GM23338 (cell line): ENCODE measurements at regions not wholly inside any gene's neighbourhood (a gene's known extent, or its start where the extent isn't known, plus 50 kb on each side); places are given as distances from the start of the nearest gene placed in this dataset.

Experiments used
- ATAC-seq: fragments of 200-7000 bp; cut with Tn5 transposase; 3 replicates; pipeline ENCODE4 v1.9.1; 2020
- DNase-seq: peaks from one replicate; pipeline ENCODE4 v3.0.0-alpha.2; 2015; ENCODE audit warnings: low spot score
- H2AFZ ChIP-seq: fragments of 200-600 bp; sonication (generic); 2 replicates; pipeline ENCODE4 v1.8.0; 2016; ENCODE audit warnings: antibody characterized with exemption, mild to moderate bottlenecking, moderate library complexity
- H3F3A ChIP-seq: fragments of 200-600 bp; sonication (generic); replicated peaks from 2 replicates; pipeline ENCODE4 v1.8.0; 2017; ENCODE audit warnings: antibody characterized with exemption, mixed run types, low read depth
- H3K27ac ChIP-seq: fragments of 200-600 bp; sonication (generic); 2 replicates; pipeline ENCODE4 v1.6.1; 2016; ENCODE audit warnings: low read depth
- H3K27me3 ChIP-seq: fragments of 200-600 bp; sonication (generic); 2 replicates; pipeline ENCODE4 v1.8.0; 2016; ENCODE audit warnings: mild to moderate bottlenecking, mixed run types, moderate library complexity; ENCODE audit not compliant: insufficient read depth
- H3K36me3 ChIP-seq: fragments of 200-600 bp; sonication (generic); 2 replicates; pipeline ENCODE4 v1.8.0; 2016; ENCODE audit warnings: mild to moderate bottlenecking; ENCODE audit not compliant: insufficient read depth
- H3K4me1 ChIP-seq: fragments of 200-600 bp; sonication (generic); 2 replicates; pipeline ENCODE4 v1.8.0; 2016; ENCODE audit warnings: mild to moderate bottlenecking, moderate library complexity; ENCODE audit not compliant: insufficient read depth
- H3K4me2 ChIP-seq: fragments of 200-600 bp; sonication (generic); 2 replicates; pipeline ENCODE4 v1.7.1; 2017; ENCODE audit warnings: mixed run types
- H3K4me3 ChIP-seq: fragments of 200-600 bp; sonication (generic); 2 replicates; pipeline ENCODE4 v1.6.1; 2016; ENCODE audit warnings: mixed run types
- H3K79me2 ChIP-seq: fragments of 200-600 bp; sonication (generic); replicated peaks from 2 replicates; pipeline ENCODE4 v1.8.0; 2017; ENCODE audit warnings: mild to moderate bottlenecking; ENCODE audit not compliant: insufficient read depth
- H3K9me2 ChIP-seq: fragments of 200-600 bp; sonication (generic); 2 replicates; pipeline ENCODE4 v1.8.0; 2017; ENCODE audit not compliant: insufficient read depth
- H4K20me1 ChIP-seq: fragments of 200-600 bp; sonication (generic); replicated peaks from 2 replicates; pipeline ENCODE4 v1.8.0; 2017; ENCODE audit warnings: mild to moderate bottlenecking; ENCODE audit not compliant: insufficient read depth
- H3K27ac Mint-ChIP-seq: 2 replicates; pipeline ENCODE4 v1.8.0; 2020; ENCODE audit warnings: inconsistent platforms, mild to moderate bottlenecking, moderate library complexity, mixed read lengths
- H3K27me3 Mint-ChIP-seq: 3 replicates; pipeline ENCODE4 v1.8.0; 2022; ENCODE audit warnings: low read depth, mild to moderate bottlenecking, moderate library complexity, mixed read lengths, inconsistent platforms; ENCODE audit not compliant: insufficient read depth, poor library complexity
- H3K36me3 Mint-ChIP-seq: 3 replicates; pipeline ENCODE4 v1.8.0; 2021; ENCODE audit warnings: low read depth, mild to moderate bottlenecking, inconsistent platforms, moderate library complexity, mixed read lengths
- H3K4me1 Mint-ChIP-seq: 3 replicates; pipeline ENCODE4 v1.8.0; 2020; ENCODE audit warnings: mild to moderate bottlenecking, inconsistent platforms, mixed read lengths
- H3K4me3 Mint-ChIP-seq: 3 replicates; pipeline ENCODE4 v1.8.0; 2021; ENCODE audit warnings: moderate library complexity, mild to moderate bottlenecking, inconsistent platforms, mixed read lengths
- H3K9me3 Mint-ChIP-seq: 3 replicates; pipeline ENCODE4 v1.8.0; 2020; ENCODE audit warnings: moderate library complexity, mild to moderate bottlenecking, inconsistent platforms, mixed read lengths
- CREB1 ChIP-seq: fragments of 250-450 bp; sonication (Bioruptor Pico); IDR thresholded peaks from 2 replicates; pipeline ENCODE4 v1.5.0; 2020; ENCODE audit warnings: low read depth, mild to moderate bottlenecking, moderate library complexity
- CTCF ChIP-seq, 2 experiments: fragments of 200-600 bp in 1 of 2; sonication (generic) in 1 of 2; conservative IDR thresholded peaks; 2 replicates each; pipeline versions ENCODE4 v1.5.1 to v1.6.1; 2016 to 2017; ENCODE audit warnings: antibody characterized with exemption in 2 of 2, low read depth in 2 of 2, mild to moderate bottlenecking in 2 of 2, moderate library complexity in 1 of 2
- ETS1 ChIP-seq: IDR thresholded peaks from 2 replicates; pipeline ENCODE4 v1.6.1; 2016; ENCODE audit warnings: antibody characterized with exemption
- EZH2 ChIP-seq: fragments of 200-600 bp; sonication (generic); IDR thresholded peaks from one replicate; pipeline ENCODE4 v1.8.0; 2017; ENCODE audit warnings: antibody characterized with exemption, mild to moderate bottlenecking, low read depth; ENCODE audit not compliant: unreplicated experiment
- EZH2phosphoT487 ChIP-seq: fragments of 200-600 bp; sonication (generic); IDR thresholded peaks from one replicate; pipeline ENCODE4 v1.8.1; 2018; ENCODE audit warnings: antibody characterized with exemption; ENCODE audit not compliant: unreplicated experiment
- JUNB ChIP-seq: IDR thresholded peaks from one replicate; pipeline ENCODE4 v1.6.1; 2016; ENCODE audit warnings: antibody characterized with exemption; ENCODE audit not compliant: unreplicated experiment
- NANOG ChIP-seq: IDR thresholded peaks from 2 replicates; pipeline ENCODE4 v1.6.1; 2016; ENCODE audit warnings: antibody characterized with exemption, borderline replicate concordance
- POLR2AphosphoS5 ChIP-seq: IDR thresholded peaks from 2 replicates; pipeline ENCODE4 v1.6.1; 2016; ENCODE audit warnings: antibody characterized with exemption, low read depth
- REST ChIP-seq: IDR thresholded peaks from one replicate; pipeline ENCODE4 v1.6.1; 2018; ENCODE audit warnings: antibody characterized with exemption; ENCODE audit not compliant: unreplicated experiment
- STAT1 ChIP-seq: IDR thresholded peaks from one replicate; pipeline ENCODE4 v1.6.1; 2016; ENCODE audit warnings: antibody characterized with exemption; ENCODE audit not compliant: unreplicated experiment
- ZNF114 ChIP-seq: fragments of 250-450 bp; sonication (Bioruptor Pico); IDR thresholded peaks from 2 replicates; pipeline ENCODE4 v1.5.0; 2020; ENCODE audit warnings: mild to moderate bottlenecking, moderate library complexity
- ZNF331 ChIP-seq: fragments of 250-450 bp; sonication (Bioruptor Pico); IDR thresholded peaks from 2 replicates; pipeline ENCODE4 v1.5.0; 2020; ENCODE audit warnings: low read depth, mild to moderate bottlenecking, moderate library complexity
- ZNF462 ChIP-seq: fragments of 250-450 bp; sonication (Bioruptor Pico); IDR thresholded peaks from 2 replicates; pipeline ENCODE4 v1.5.0; 2020; ENCODE audit warnings: mild to moderate bottlenecking, moderate library complexity

GRCh38 chr5:54403885-54404416 is 51.5 kb upstream of the HSPB3 start:
- TF ChIP-seq CREB1 (CRISPR knock-in tag) = no peak
- no peak for TF ChIP-seq ETS1
- TF ChIP-seq ZNF331 (CRISPR knock-in tag) = no peak
- no peak for TF ChIP-seq JUNB
- TF ChIP-seq ZNF114 = no peak
- TF ChIP-seq EZH2 = no peak
- TF ChIP-seq ZNF462 (CRISPR knock-in tag) = no peak
- TF ChIP-seq EZH2phosphoT487 = no peak
- no peak for TF ChIP-seq STAT1
- TF ChIP-seq POLR2AphosphoS5 = no peak
- no peak for TF ChIP-seq NANOG
- TF ChIP-seq CTCF (conservative IDR thresholded peaks at IDR 0.05; ENCODE audit: low read depth in 2 of 2) = no peak
- no peak for TF ChIP-seq REST
- no peak overlapping the region for H3K4me2 ChIP-seq

More at GRCh38 chr5:54403885-54404416, 51.5 kb upstream of the HSPB3 start:
- H3K4me3 ChIP-seq = no peak overlapping the region
- peaks cover 7% of the 10 kb centered on the region for H3K4me1 ChIP-seq
- peaks cover 3% of the 10 kb centered on the region; the same call in 1 of the 2 replicates for H3K9me2 ChIP-seq
- H2AFZ ChIP-seq = no peak overlapping the region
- no peaks in the 10 kb centered on the region for H3K27me3 ChIP-seq
- H3K27ac ChIP-seq = no peak overlapping the region
- no peaks in the 10 kb centered on the region for H4K20me1 ChIP-seq
- no peak overlapping the region for H3K27ac Mint-ChIP-seq
- no peaks in the 10 kb centered on the region for H3K9me3 Mint-ChIP-seq
- no peak overlapping the region for H3K4me3 Mint-ChIP-seq
- H3K36me3 Mint-ChIP-seq = no peaks in the 10 kb centered on the region
- no peaks in the 10 kb centered on the region for H3F3A ChIP-seq
- ATAC-seq (no peak), DNase-seq (no peak)
- H3K27me3 Mint-ChIP-seq = no peaks in the 10 kb centered on the region
- H3K36me3 ChIP-seq = no peaks in the 10 kb centered on the region
- H3K79me2 ChIP-seq = no peaks in the 10 kb centered on the region
- H3K4me1 Mint-ChIP-seq = peaks cover 15% of the 10 kb centered on the region; the same call in 2 of the 3 replicates
